GM23248 (cell line): ENCODE measurements at regions not wholly inside any gene's neighbourhood (a gene's known extent, or its start where the extent isn't known, plus 50 kb on each side); places are given as distances from the start of the nearest gene placed in this dataset.

Experiments used
- EZH2 ChIP-seq: fragments of 200-600 bp; sonication (generic); IDR thresholded peaks from 2 replicates; pipeline ENCODE4 v1.6.1; 2018; ENCODE audit warnings: antibody characterized with exemption, mild to moderate bottlenecking; ENCODE audit not compliant: insufficient read depth, poor library complexity, severe bottlenecking
- EZH2phosphoT487 ChIP-seq: fragments of 200-600 bp; sonication (generic); IDR thresholded peaks from 2 replicates; pipeline ENCODE4 v1.6.1; 2018; ENCODE audit warnings: antibody characterized with exemption, moderate library complexity, mild to moderate bottlenecking, low read depth; ENCODE audit not compliant: insufficient read depth

DNA sequence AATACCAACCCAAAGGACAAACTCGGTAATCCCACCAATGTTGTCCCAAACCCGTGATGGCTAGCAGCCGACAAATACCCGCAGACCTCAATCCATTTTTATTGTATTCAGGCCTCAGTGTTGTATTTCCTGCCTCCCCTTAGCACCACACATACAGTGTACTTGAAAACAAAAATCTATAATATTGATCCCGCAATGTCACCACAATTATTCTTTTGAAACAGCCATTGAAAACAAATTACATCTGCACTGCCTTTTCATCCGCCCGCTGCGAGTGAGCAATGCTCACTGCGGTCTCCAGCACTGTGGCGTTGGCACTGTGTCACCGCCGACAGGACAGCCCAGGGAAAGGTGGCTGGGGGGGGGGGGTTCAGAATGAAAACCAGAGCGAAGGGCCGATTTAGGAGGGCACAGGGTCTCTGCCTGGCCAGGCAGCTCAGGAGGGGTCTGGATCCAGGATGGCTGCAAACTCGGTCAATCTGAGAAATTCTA lies 385.8 kb upstream of the ZNF507 start:
- TF ChIP-seq EZH2phosphoT487 (no peak), EZH2 (no peak)
